HepG2 (cell line): ENCODE measurements at regions not wholly inside any gene's neighbourhood (a gene's known extent, or its start where the extent isn't known, plus 50 kb on each side); places are given as distances from the start of the nearest gene placed in this dataset.

ENCODE experiments used
- ARHGAP35 ChIP-seq: sonication (generic); formaldehyde crosslinking; IDR thresholded peaks from 2 replicates; pipeline ENCODE4 v1.9.0; 2022; ENCODE audit warnings: mild to moderate bottlenecking, inconsistent platforms, moderate library complexity, missing genetic modification reagents, borderline replicate concordance
- ARNT ChIP-seq: fragments of 450-650 bp; IDR thresholded peaks from 2 replicates; pipeline ENCODE4 v1.6.1; 2017
- ATF2 ChIP-seq: sonication (generic); formaldehyde crosslinking; IDR thresholded peaks from 2 replicates; pipeline ENCODE4 v1.4.0; 2020; ENCODE audit warnings: missing genetic modification reagents
- CEBPB ChIP-seq: IDR thresholded peaks from 2 replicates; pipeline ENCODE4 v1.6.1; 2011; ENCODE audit warnings: low read depth, low read length, improper control_type of control experiment, borderline replicate concordance
- HNRNPK ChIP-seq: fragments of 200-400 bp; formaldehyde crosslinking; IDR thresholded peaks from 2 replicates; pipeline ENCODE4 v1.6.1; 2018; ENCODE audit warnings: low read length, low read depth, moderate library complexity, mild to moderate bottlenecking; ENCODE audit not compliant: poor library complexity, severe bottlenecking
- HOMEZ ChIP-seq: IDR thresholded peaks from 2 replicates; pipeline ENCODE4 v1.6.1; 2016; ENCODE audit warnings: low read depth
- HOXA5 ChIP-seq: sonication (generic); formaldehyde crosslinking; IDR thresholded peaks from 2 replicates; pipeline ENCODE4 v1.4.0; 2020; ENCODE audit warnings: missing genetic modification reagents
- KDM1A ChIP-seq: IDR thresholded peaks from 2 replicates; pipeline ENCODE4 v1.6.1; 2016; ENCODE audit warnings: missing compliant biosample characterization
- MIXL1 ChIP-seq: IDR thresholded peaks from 2 replicates; pipeline ENCODE4 v1.6.1; 2016
- RBM39 ChIP-seq: fragments of 200-400 bp; formaldehyde crosslinking; IDR thresholded peaks from one replicate; pipeline ENCODE4 v1.6.1; 2018; ENCODE audit warnings: antibody characterized with exemption, mild to moderate bottlenecking, low read depth, low read length; ENCODE audit not compliant: poor library complexity, severe bottlenecking
- SMAD3 ChIP-seq: sonication (generic); formaldehyde crosslinking; IDR thresholded peaks from 2 replicates; pipeline ENCODE4 v1.4.0; 2020; ENCODE audit warnings: missing genetic modification reagents
- SP5 ChIP-seq: IDR thresholded peaks from 2 replicates; pipeline ENCODE4 v1.6.1; 2016; ENCODE audit warnings: low read depth, borderline replicate concordance
- TBX3 ChIP-seq: fragments of 450-650 bp; IDR thresholded peaks from 2 replicates; pipeline ENCODE4 v1.6.1; 2017; ENCODE audit warnings: antibody characterized with exemption, mild to moderate bottlenecking, inconsistent platforms, borderline replicate concordance
- TGIF2 ChIP-seq: IDR thresholded peaks from 2 replicates; pipeline ENCODE4 v1.6.1; 2016; ENCODE audit warnings: control low read depth, missing compliant biosample characterization
- TRIM22 ChIP-seq: fragments of 450-650 bp; IDR thresholded peaks from 2 replicates; pipeline ENCODE4 v1.6.1; 2017
- ZHX1 ChIP-seq: sonication (generic); formaldehyde crosslinking; IDR thresholded peaks from 2 replicates; pipeline ENCODE4 v1.8.1; 2022; ENCODE audit warnings: low read depth, mild to moderate bottlenecking, missing genetic modification reagents
- ZNF205 ChIP-seq: IDR thresholded peaks from 2 replicates; pipeline ENCODE4 v1.6.1; 2018; ENCODE audit warnings: missing biosample characterization, missing genetic modification reagents
- ZNF230 ChIP-seq: sonication (generic); formaldehyde crosslinking; IDR thresholded peaks from 2 replicates; pipeline ENCODE4 v1.4.0; 2020; ENCODE audit warnings: mild to moderate bottlenecking, missing genetic modification reagents
- ZNF260 ChIP-seq: sonication (generic); formaldehyde crosslinking; IDR thresholded peaks from 2 replicates; pipeline ENCODE4 v1.4.0; 2020; ENCODE audit warnings: missing genetic modification reagents, low read depth, mild to moderate bottlenecking, borderline replicate concordance
- ZNF597 ChIP-seq: sonication (generic); formaldehyde crosslinking; IDR thresholded peaks from 2 replicates; pipeline ENCODE4 v1.5.0; 2020; ENCODE audit warnings: missing genetic modification reagents
- ZNF678 ChIP-seq: sonication (generic); formaldehyde crosslinking; IDR thresholded peaks from 2 replicates; pipeline ENCODE4 v1.4.0; 2020; ENCODE audit warnings: mild to moderate bottlenecking, missing genetic modification reagents
- ZNF782 ChIP-seq: sonication (generic); formaldehyde crosslinking; IDR thresholded peaks from 2 replicates; pipeline ENCODE4 v1.4.0; 2020; ENCODE audit warnings: missing genetic modification reagents, mild to moderate bottlenecking, borderline replicate concordance
- ZNF816 ChIP-seq: sonication (generic); formaldehyde crosslinking; IDR thresholded peaks from 2 replicates; pipeline ENCODE4 v1.8.0; 2022; ENCODE audit warnings: missing genetic modification reagents, mild to moderate bottlenecking, borderline replicate concordance
- ZNF850 ChIP-seq: sonication (generic); formaldehyde crosslinking; conservative IDR thresholded peaks from 2 replicates; pipeline ENCODE4 v1.9.0; 2021; ENCODE audit warnings: mild to moderate bottlenecking, missing genetic modification reagents

- TF ChIP-seq ARHGAP35 (CRISPR knock-in tag): no peak
- TF ChIP-seq ZNF260: no peak
- no peak for TF ChIP-seq ZNF850 (CRISPR knock-in tag)
- TF ChIP-seq RBM39: no peak
- no peak for TF ChIP-seq ZNF782
- TF ChIP-seq ZNF205 (CRISPR knock-in tag): 0 out of 2 replicates have a peak, but pooled peaks have one; percentile 64
- no peak for TF ChIP-seq ZNF597 (CRISPR knock-in tag)
- TF ChIP-seq SMAD3 (CRISPR knock-in tag): 0 out of 2 replicates have a peak, but pooled peaks have one; percentile 42
- TF ChIP-seq ZHX1: no peak
- no peak for TF ChIP-seq TGIF2 (CRISPR knock-in tag)
- no peak for TF ChIP-seq ARNT
- TF ChIP-seq HOXA5: peak; percentile 47; the same call in 1 of the 2 replicates
- no peak for TF ChIP-seq TRIM22
- TF ChIP-seq SP5 (CRISPR knock-in tag): no peak
- no peak for TF ChIP-seq ZNF230 (CRISPR knock-in tag)
- TF ChIP-seq ZNF678 (CRISPR knock-in tag): no peak
- TF ChIP-seq ATF2 (CRISPR knock-in tag): peak; percentile 76; the same call in 1 of the 2 replicates
- TF ChIP-seq CEBPB: no peak
- TF ChIP-seq TBX3: peak; percentile 89
- TF ChIP-seq HOMEZ (CRISPR knock-in tag): peak; percentile 83; the same call in 1 of the 2 replicates
- no peak for TF ChIP-seq HNRNPK
- peak; percentile 94 for TF ChIP-seq MIXL1
- no peak for TF ChIP-seq ZNF816 (CRISPR knock-in tag)
- TF ChIP-seq KDM1A (CRISPR knock-in tag): 0 out of 2 replicates have a peak, but pooled peaks have one; percentile 25
Measured at GRCh38 chr5:29758986-29759421, 1434.5 kb upstream of the CDH6 start (continued).
